Suprapubic skin (tissue), 3 donors: ENCODE measurements at regions not wholly inside any gene's neighbourhood (a gene's known extent, or its start where the extent isn't known, plus 50 kb on each side); places are given as distances from the start of the nearest gene placed in this dataset.

Experiments
- CTCF ChIP-seq, 2 donors: fragments of 200-600 bp in 1 of 2; fragments of 450-650 bp in 1 of 2; sonication (generic) in 1 of 2; IDR thresholded peaks; one replicate each; pipeline ENCODE4 v1.5.1; 2016 to 2019; ENCODE audit warnings: antibody characterized with exemption in 2 of 2, mild to moderate bottlenecking in 1 of 2, moderate library complexity in 1 of 2
- POLR2A ChIP-seq, 2 donors: fragments of 450-650 bp; IDR thresholded peaks; one replicate each; pipeline ENCODE4 v1.6.1; 2017; ENCODE audit warnings: antibody characterized with exemption in 2 of 2, mild to moderate bottlenecking in 2 of 2, moderate library complexity in 2 of 2

GRCh38 chr2:4529738-4530137 is 826.4 kb downstream of the DCDC2C start:
- no peak for TF ChIP-seq POLR2A (IDR thresholded peaks at IDR 0.05)
- TF ChIP-seq CTCF (IDR thresholded peaks at IDR 0.05), result no peak
